ENCODE measurements at regions not wholly inside any gene's neighbourhood (a gene's known extent, or its start where the extent isn't known, plus 50 kb on each side); places are given as distances from the start of the nearest gene placed in this dataset.

DNA sequence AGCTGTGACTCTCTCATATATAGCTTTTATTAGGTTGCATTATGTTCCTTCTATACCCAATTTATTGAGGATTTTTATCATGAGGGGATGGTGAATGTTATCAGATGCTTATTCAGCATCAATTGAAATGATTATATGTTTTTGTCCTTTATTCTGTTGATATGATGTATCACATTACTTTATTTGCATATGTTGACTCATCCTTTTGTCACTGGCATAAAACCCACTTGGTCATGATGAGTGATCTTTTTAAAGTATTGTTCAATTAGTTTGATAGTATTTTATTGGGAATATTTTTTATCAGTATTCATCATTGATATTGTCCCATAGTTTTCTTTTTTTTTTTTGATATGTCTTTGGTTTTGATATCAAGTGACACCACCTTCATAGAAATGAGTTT is 529.9 kb downstream of the MMUT start:
- no peak overlapping the region for H4K91ac ChIP-seq (ENCODE audit: insufficient read length, low read depth, low read length)
- H3K27ac ChIP-seq (ENCODE audit: insufficient read length, low read depth, low read length): no peak overlapping the region
- no peak overlapping the region for H4K8ac ChIP-seq (replicated peaks; ENCODE audit: insufficient read length, low read depth, low read length)
- no peaks in the 10 kb centered on the region for H3K4me1 ChIP-seq (ENCODE audit: insufficient read depth, low read length)
- H3K18ac ChIP-seq (ENCODE audit: insufficient read length, low read depth, low read length): no peak overlapping the region
- Mint-ChIP-seq H3K36me3 (ENCODE audit: insufficient read depth in 1 of 3, low read depth in 3 of 3) (peaks cover 0 to 22% (median 0%) of the 10 kb centered on the region in 3 experiments; a peak in 3 of 7 replicates), H3K4me3 (no peak overlapping the region), H3K27me3 (ENCODE audit: low read depth) (no peaks in the 10 kb centered on the region), H3K4me1 (peaks cover 0 to 4% of the 10 kb centered on the region in 2 experiments; a peak in 1 of 4 replicates), H3K9me3 (peaks cover 6 to 17% of the 10 kb centered on the region in 2 experiments; a peak in 4 of 5 replicates), H3K27ac (no peak overlapping the region)
- no peak overlapping the region for H4K5ac ChIP-seq (ENCODE audit: insufficient read length, low read depth, low read length)
- no peak overlapping the region for H3K4me2 ChIP-seq (ENCODE audit: insufficient read depth, insufficient read length, low read length)
- no peaks in the 10 kb centered on the region for H3K27me3 ChIP-seq (ENCODE audit: insufficient read depth, low read length)
- H4K20me1 ChIP-seq (ENCODE audit: control insufficient read depth, insufficient read depth, insufficient read length): no peaks in the 10 kb centered on the region
- H2AK5ac ChIP-seq (ENCODE audit: insufficient read length, low read length): no peak overlapping the region
- TF ChIP-seq, protein P1, sequence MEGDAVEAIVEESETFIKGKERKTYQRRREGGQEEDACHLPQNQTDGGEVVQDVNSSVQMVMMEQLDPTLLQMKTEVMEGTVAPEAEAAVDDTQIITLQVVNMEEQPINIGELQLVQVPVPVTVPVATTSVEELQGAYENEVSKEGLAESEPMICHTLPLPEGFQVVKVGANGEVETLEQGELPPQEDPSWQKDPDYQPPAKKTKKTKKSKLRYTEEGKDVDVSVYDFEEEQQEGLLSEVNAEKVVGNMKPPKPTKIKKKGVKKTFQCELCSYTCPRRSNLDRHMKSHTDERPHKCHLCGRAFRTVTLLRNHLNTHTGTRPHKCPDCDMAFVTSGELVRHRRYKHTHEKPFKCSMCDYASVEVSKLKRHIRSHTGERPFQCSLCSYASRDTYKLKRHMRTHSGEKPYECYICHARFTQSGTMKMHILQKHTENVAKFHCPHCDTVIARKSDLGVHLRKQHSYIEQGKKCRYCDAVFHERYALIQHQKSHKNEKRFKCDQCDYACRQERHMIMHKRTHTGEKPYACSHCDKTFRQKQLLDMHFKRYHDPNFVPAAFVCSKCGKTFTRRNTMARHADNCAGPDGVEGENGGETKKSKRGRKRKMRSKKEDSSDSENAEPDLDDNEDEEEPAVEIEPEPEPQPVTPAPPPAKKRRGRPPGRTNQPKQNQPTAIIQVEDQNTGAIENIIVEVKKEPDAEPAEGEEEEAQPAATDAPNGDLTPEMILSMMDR (conservative IDR thresholded peaks at IDR 0.05): no peak
- no peak overlapping the region for H2BK5ac ChIP-seq (ENCODE audit: insufficient read length, low read length)
- no peaks in the 10 kb centered on the region for H3K79me2 ChIP-seq (ENCODE audit: insufficient read depth, low read length)
- no peak overlapping the region for H3K23ac ChIP-seq (ENCODE audit: insufficient read length, low read depth, low read length)
- H2BK120ac ChIP-seq (ENCODE audit: low read depth, low read length, poor library complexity, severe bottlenecking): no peak overlapping the region
- H3K9me3 ChIP-seq (ENCODE audit: control insufficient read depth, low read depth, low read length): no peaks in the 10 kb centered on the region
- no peaks in the 10 kb centered on the region for H3K79me1 ChIP-seq (ENCODE audit: insufficient read depth, low read depth, low read length, poor library complexity, severe bottlenecking)
- no peak overlapping the region for H2BK12ac ChIP-seq (ENCODE audit: insufficient read length, low read depth, low read length)
- H3K23me2 ChIP-seq (ENCODE audit: insufficient read length, low read depth, low read length, poor library complexity, severe bottlenecking): no peaks in the 10 kb centered on the region
- no peak overlapping the region for H3K9ac ChIP-seq (ENCODE audit: extremely low read depth, insufficient read length, low read length)
- H2BK20ac ChIP-seq (ENCODE audit: low read depth, low read length, poor library complexity, severe bottlenecking): no peak overlapping the region
- H3K4ac ChIP-seq (ENCODE audit: low read depth, low read length): no peak overlapping the region
- H3T11ph ChIP-seq (ENCODE audit: low read length): no peak overlapping the region
- no peak overlapping the region for H3K14ac ChIP-seq (ENCODE audit: insufficient read depth, low read length)
- no peak overlapping the region for H2AFZ ChIP-seq (ENCODE audit: low read length)
- H3K56ac ChIP-seq (ENCODE audit: insufficient read length, low read depth, low read length): no peak overlapping the region
- no peak for DNase-seq
- H2BK15ac ChIP-seq (ENCODE audit: low read depth, low read length): no peak overlapping the region

All from H9 (cell line).